NB4 (cell line): ENCODE measurements at regions not wholly inside any gene's neighbourhood (a gene's known extent, or its start where the extent isn't known, plus 50 kb on each side); places are given as distances from the start of the nearest gene placed in this dataset.

Experiments used
- DNase-seq: peaks from one replicate; pipeline ENCODE4 v3.0.0; 2010; ENCODE audit warnings: low read depth
- H3K4me3 ChIP-seq: one replicate; pipeline ENCODE4 v1.5.1; 2011; ENCODE audit warnings: mild to moderate bottlenecking, low read depth, low read length, moderate library complexity
- CTCF ChIP-seq: IDR thresholded peaks from one replicate; pipeline ENCODE4 v1.5.1; 2012; ENCODE audit warnings: low read depth, low read length
- MAX ChIP-seq: IDR thresholded peaks from 2 replicates; pipeline ENCODE4 v1.6.1; 2011; ENCODE audit warnings: low read depth, low read length
- MYC ChIP-seq: IDR thresholded peaks from 2 replicates; pipeline ENCODE4 v1.6.1; 2011; ENCODE audit warnings: low read depth, low read length
- POLR2A ChIP-seq: IDR thresholded peaks from 2 replicates; pipeline ENCODE4 v1.6.1; 2011; ENCODE audit warnings: mild to moderate bottlenecking; ENCODE audit not compliant: insufficient read length; ENCODE audit errors: extremely low read depth

GRCh38 chr21:24175106-24175505 is 1432.2 kb downstream of the MRPL39 start:
- DNase-seq, result no peak
- TF ChIP-seq POLR2A (no peak), MAX (no peak), MYC (no peak), CTCF (no peak)
- no peak overlapping the region for H3K4me3 ChIP-seq

GRCh38 chr21:24171736-24172135 is 1435.5 kb downstream of the MRPL39 start:
- no peak for TF ChIP-seq CTCF
- TF ChIP-seq MAX, result no peak
- no peak for TF ChIP-seq MYC
- H3K4me3 ChIP-seq, result no peak overlapping the region
- no peak for DNase-seq

GRCh38 chr21:24163539-24163938 is 1443.7 kb downstream of the MRPL39 start:
- no peak for DNase-seq
- TF ChIP-seq POLR2A, result no peak
- no peak for TF ChIP-seq MYC
- TF ChIP-seq CTCF, result no peak
- no peak for TF ChIP-seq MAX

GRCh38 chr21:24160528-24160927 is 1446.8 kb downstream of the MRPL39 start:
- no peak for DNase-seq
- H3K4me3 ChIP-seq, result no peak overlapping the region
- no peak for TF ChIP-seq MYC
- TF ChIP-seq POLR2A, result no peak

More at GRCh38 chr21:24163539-24163938, 1443.7 kb downstream of the MRPL39 start:
- no peak overlapping the region for H3K4me3 ChIP-seq

- TF ChIP-seq MAX (no peak), CTCF (no peak), POLR2A (no peak), MYC (no peak)
- DNase-seq, result no peak
- H3K4me3 ChIP-seq, result no peak overlapping the region
Observed at GRCh38 chr21:24153137-24153536, 1454.1 kb downstream of the MRPL39 start.

- DNase-seq, result no peak
- TF ChIP-seq CTCF, result no peak
- no peak for TF ChIP-seq MYC
- TF ChIP-seq MAX, result no peak
- TF ChIP-seq POLR2A, result no peak
Observed at GRCh38 chr21:24150753-24151152, 1456.5 kb downstream of the MRPL39 start.

More at GRCh38 chr21:24150753-24151152, 1456.5 kb downstream of the MRPL39 start:
- no peak overlapping the region for H3K4me3 ChIP-seq
